T-helper 2 cell treated with Interferon-gamma antibody and Interleukin-4, amounts not matched to agents 5 μg/mL and 100 μg/mL, for 36 hours (primary cell): ENCODE measurements at regions not wholly inside any gene's neighbourhood (a gene's known extent, or its start where the extent isn't known, plus 50 kb on each side); places are given as distances from the start of the nearest gene placed in this dataset.

Source experiments
- DNase-seq: peaks from one replicate; pipeline ENCODE4 v3.0.0; 2021; ENCODE audit warnings: low spot score
- H3K27ac Mint-ChIP-seq: one replicate; pipeline ENCODE4 v1.8.0; 2021; ENCODE audit warnings: mild to moderate bottlenecking, mixed read lengths
- H3K27me3 Mint-ChIP-seq: one replicate; pipeline ENCODE4 v1.8.0; 2021; ENCODE audit warnings: low read depth, mixed read lengths
- H3K36me3 Mint-ChIP-seq: one replicate; pipeline ENCODE4 v1.8.0; 2021; ENCODE audit warnings: low read depth, mixed read lengths
- H3K4me1 Mint-ChIP-seq: one replicate; pipeline ENCODE4 v1.8.0; 2021; ENCODE audit warnings: low read depth, mixed read lengths
- H3K4me3 Mint-ChIP-seq: one replicate; pipeline ENCODE4 v1.8.0; 2022; ENCODE audit warnings: mild to moderate bottlenecking, moderate library complexity, mixed read lengths
- H3K9me3 Mint-ChIP-seq: one replicate; pipeline ENCODE4 v1.8.0; 2021; ENCODE audit warnings: mixed read lengths

DNA sequence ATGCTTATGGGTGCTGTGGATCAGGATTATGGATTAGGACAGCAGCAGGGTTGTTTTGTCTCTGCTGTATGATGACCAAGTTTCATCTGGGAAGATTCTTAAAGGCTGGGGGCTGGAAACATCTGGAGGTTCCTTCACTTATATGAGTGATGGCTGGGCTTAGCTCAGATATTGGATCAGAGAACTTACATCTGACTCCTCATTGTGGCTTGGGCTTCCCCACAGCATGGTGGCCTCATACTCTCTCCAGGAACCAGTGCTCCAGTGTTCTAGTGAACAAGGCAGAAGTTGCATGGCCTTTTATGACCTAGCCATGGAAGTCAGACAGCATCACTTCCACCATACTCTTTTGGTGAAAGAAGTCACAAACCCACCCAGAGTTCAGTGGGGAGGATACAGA is 336.1 kb upstream of the TBX3 start:
- Mint-ChIP-seq H3K36me3 (no peaks in the 10 kb centered on the region), H3K27me3 (no peaks in the 10 kb centered on the region), H3K9me3 (peaks cover 17% of the 10 kb centered on the region), H3K4me3 (no peak overlapping the region), H3K27ac (no peak overlapping the region), H3K4me1 (no peaks in the 10 kb centered on the region)
- no peak for DNase-seq

DNA sequence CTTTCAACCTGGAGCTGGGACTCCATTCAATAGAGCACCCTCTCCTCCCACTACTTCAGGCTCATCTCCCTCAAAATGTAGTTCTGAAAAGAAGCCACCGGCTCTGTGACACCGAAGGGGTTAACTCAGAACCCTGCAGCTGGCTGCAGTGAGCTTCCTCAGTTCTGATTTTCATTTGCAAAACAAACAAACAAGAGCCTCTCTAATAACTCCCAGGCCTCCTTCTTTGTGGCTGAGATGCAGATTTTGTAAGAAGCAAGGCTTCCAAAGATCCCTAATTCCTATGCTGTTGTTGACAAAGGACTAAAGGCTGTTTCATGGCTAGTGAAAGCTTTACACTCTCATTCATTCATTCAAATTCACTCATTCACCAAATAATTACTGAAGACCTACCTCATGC is 333.4 kb upstream of the TBX3 start:
- no peaks in the 10 kb centered on the region for H3K27me3 Mint-ChIP-seq
- no peak for DNase-seq
- H3K4me1 Mint-ChIP-seq, result no peaks in the 10 kb centered on the region
- no peak overlapping the region for H3K4me3 Mint-ChIP-seq
- H3K36me3 Mint-ChIP-seq, result no peaks in the 10 kb centered on the region
- H3K27ac Mint-ChIP-seq, result no peak overlapping the region
- H3K9me3 Mint-ChIP-seq, result peaks cover 15% of the 10 kb centered on the region

DNA sequence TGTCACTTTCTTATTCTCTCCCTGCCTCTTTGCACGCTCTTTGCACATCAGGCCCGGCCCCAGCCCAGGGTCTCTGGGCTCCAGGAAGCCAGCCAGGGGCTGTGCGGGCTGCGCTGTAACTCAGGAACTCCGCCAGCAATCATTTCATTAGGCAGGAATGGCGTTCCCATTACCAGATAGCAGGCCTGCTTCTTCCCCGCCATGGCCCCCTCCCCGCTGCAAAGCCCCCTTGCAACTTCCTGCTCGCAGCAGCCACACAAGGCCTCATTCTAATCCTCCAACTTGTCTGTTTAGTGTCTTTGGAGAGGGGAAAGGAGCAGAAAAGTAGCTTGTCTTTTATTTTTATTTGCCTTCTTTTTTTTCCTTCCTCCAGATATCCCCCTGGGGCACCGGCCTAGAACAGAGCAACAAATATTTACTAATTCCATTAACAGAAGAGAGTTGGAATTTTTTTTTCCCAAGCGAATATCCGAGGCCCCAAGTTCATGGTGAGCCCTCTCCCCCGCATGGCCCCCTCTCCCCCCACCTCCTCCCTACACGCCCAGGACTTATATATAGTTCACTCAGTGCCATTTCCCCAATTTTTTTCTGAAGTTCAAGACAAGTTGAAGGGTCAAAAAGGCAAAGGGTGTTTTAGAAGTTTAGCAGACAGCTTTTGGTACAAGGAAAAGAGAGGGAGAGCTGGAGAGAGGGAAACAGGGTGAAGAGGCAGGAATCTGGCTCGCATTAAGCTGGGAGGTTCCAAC is 329.4 kb upstream of the TBX3 start:
- Mint-ChIP-seq H3K9me3 (peaks cover 12% of the 10 kb centered on the region), H3K27ac (no peak overlapping the region), H3K27me3 (no peaks in the 10 kb centered on the region), H3K4me3 (no peak overlapping the region), H3K36me3 (no peaks in the 10 kb centered on the region), H3K4me1 (no peaks in the 10 kb centered on the region)
- no peak for DNase-seq

DNA sequence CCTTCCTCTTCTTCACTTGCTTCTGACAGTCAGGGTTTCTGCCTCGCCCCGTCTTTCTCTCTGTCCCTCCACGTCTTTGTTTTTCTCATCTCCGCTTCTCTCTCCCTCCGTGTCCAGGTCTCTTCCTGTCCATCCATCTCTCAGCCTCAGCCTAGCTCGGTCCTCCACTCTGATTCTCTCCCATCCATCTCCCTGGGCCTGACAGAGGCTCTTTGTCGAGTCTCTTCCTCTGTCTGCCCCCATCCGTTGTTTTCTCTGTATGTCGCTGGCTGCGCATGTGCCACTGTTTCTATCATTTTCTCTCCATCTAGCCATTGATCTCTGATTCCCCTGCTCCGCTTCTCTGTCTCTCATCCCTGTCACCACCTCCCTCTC is 328.9 kb upstream of the TBX3 start:
- no peak overlapping the region for H3K27ac Mint-ChIP-seq
- H3K9me3 Mint-ChIP-seq, result peaks cover 8% of the 10 kb centered on the region
- H3K27me3 Mint-ChIP-seq, result no peaks in the 10 kb centered on the region
- no peak overlapping the region for H3K4me3 Mint-ChIP-seq
- H3K4me1 Mint-ChIP-seq, result no peaks in the 10 kb centered on the region
- no peaks in the 10 kb centered on the region for H3K36me3 Mint-ChIP-seq
- DNase-seq, result no peak

DNA sequence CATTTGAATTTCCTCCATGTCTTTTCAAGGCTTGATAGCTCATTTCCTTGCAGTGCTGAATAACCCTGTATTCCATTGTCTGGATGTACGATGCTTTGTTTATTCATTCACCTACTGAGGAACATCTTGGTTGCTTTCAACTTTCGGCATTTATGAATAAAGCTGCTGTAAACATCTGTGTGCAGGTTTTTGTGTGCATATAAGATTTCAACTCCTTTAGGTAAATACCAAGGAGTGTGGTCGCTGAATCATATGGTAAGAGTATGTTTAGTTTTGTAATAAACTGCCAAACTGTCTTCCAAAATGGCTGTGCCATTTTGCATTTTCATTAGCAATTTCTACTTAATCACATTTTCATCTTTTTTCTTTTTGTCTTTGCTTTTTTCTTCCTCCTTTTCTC is 327.7 kb upstream of the TBX3 start:
- no peak overlapping the region for H3K4me3 Mint-ChIP-seq

DNA sequence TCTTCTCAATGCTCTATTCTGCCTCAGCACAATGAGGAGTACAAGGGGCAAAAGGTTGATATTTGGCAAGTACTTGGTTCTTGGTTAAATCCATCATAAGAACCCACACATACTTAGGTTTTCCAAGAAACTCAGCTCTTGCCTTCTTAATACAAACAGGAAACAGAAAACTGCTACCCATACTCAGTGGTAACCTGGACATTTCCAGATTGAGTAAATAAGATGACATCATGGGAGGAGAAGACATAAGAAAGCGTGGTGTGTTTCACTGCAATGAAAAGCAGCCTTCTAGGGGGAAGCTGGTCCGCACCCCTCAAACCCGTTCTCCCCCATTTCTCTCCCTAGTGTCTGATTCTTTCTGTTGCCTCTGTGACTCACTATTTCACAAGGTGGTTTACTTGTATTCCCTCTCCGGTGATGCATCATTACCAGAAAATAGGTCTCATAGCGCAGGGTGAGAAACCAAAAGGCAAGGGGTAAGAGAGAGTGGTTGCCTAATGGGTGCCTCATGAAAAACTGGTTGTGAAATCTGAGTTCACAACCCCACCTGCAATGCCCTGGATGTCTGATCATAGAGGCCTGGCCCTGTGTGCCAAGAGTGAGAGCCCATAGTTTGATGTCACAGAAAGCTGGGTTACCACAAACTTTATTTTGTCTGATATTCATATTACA is 326.5 kb upstream of the TBX3 start:
- H3K4me1 Mint-ChIP-seq, result no peaks in the 10 kb centered on the region
- H3K9me3 Mint-ChIP-seq, result peaks cover 7% of the 10 kb centered on the region
- no peak for DNase-seq
- no peak overlapping the region for H3K4me3 Mint-ChIP-seq
- H3K36me3 Mint-ChIP-seq, result no peaks in the 10 kb centered on the region
- H3K27ac Mint-ChIP-seq, result no peak overlapping the region
- no peaks in the 10 kb centered on the region for H3K27me3 Mint-ChIP-seq

More for the DNA sequence above, 327.7 kb upstream of the TBX3 start:
- H3K27me3 Mint-ChIP-seq, result no peaks in the 10 kb centered on the region
- H3K4me1 Mint-ChIP-seq, result no peaks in the 10 kb centered on the region
- H3K36me3 Mint-ChIP-seq, result no peaks in the 10 kb centered on the region
- H3K9me3 Mint-ChIP-seq, result peaks cover 7% of the 10 kb centered on the region
- DNase-seq, result no peak
- H3K27ac Mint-ChIP-seq, result no peak overlapping the region

DNA sequence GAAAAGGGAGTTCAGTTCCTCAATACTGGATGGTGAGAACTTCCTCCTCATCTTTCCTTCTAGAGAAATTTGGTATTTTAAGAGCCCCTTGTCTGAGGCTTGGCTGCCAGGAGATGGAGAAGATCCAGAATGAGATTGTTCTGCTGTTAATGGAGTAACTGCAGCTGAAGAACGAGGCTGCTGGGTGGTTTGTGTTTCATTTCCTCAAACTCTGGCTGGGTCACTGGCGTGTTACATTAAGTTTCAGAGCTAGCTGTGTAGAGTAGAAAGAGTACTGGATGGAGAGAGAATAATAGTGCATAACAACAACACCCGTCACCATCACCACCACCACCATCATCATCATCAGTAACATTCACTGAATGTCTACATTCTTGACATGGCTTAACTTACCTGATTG is 325.0 kb upstream of the TBX3 start:
- Mint-ChIP-seq H3K27ac (no peak overlapping the region), H3K27me3 (no peaks in the 10 kb centered on the region), H3K36me3 (no peaks in the 10 kb centered on the region), H3K4me3 (no peak overlapping the region), H3K4me1 (no peaks in the 10 kb centered on the region), H3K9me3 (peaks cover 7% of the 10 kb centered on the region)
- DNase-seq, result no peak

DNA sequence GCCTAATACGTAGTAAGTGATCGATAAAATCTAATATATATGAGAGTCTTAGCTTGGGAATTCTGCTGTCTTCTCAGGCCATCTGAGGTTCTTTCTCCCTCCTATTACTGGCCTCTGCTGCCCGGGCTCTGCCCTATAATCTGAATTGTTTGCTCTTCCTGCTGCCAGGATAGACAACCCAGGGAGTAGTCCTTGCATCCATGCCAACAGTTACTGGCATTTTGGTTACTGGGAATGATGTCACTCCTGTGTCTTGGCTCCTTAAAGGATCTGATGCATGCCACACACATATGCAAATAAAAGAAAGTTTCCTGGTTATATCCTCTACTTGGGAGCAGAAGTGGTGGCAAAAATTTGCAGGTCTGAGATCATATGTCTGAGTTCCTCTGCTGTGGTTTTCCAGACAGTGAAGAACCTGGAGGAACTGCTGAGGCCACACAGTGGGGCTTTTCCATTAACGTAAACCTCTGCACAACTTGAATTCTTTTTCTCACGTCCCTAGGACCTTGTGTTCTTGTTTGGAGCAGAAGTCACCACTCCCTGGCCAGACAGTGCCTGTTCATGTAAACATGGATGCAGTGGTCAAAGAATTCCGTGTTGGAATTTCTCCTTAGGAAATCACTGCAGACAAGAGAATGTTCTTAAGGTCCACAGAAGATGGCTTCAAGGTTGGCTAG is 320.6 kb upstream of the TBX3 start:
- H3K9me3 Mint-ChIP-seq, result no peaks in the 10 kb centered on the region
- H3K27me3 Mint-ChIP-seq, result no peaks in the 10 kb centered on the region
- no peaks in the 10 kb centered on the region for H3K4me1 Mint-ChIP-seq
- H3K36me3 Mint-ChIP-seq, result no peaks in the 10 kb centered on the region
- no peak overlapping the region for H3K27ac Mint-ChIP-seq
- H3K4me3 Mint-ChIP-seq, result no peak overlapping the region
- DNase-seq, result no peak

DNA sequence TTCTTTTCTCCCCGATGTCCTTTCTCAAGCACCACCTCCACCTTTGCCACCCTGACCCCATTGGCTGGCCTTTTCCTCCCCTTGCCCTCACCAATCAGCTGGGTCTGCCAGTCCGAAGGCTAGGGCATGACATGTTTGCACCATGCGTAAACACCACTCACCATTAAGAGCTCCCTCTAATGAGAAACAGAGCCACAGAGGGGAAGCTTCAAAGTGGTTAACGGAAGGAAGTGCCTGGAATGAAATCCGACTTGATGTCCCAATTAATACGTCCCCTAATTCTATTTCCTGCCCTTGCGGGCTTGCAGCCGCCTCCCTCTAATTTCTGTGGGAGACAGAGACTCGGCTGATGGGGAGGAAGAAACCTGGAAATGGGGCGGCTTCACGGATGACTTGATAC is 318.5 kb upstream of the TBX3 start:
- peaks cover 3% of the 10 kb centered on the region for H3K9me3 Mint-ChIP-seq
- H3K4me3 Mint-ChIP-seq, result no peak overlapping the region
- H3K27ac Mint-ChIP-seq, result no peak overlapping the region
- H3K27me3 Mint-ChIP-seq, result no peaks in the 10 kb centered on the region
- H3K36me3 Mint-ChIP-seq, result no peaks in the 10 kb centered on the region
- no peak for DNase-seq
- H3K4me1 Mint-ChIP-seq, result no peaks in the 10 kb centered on the region

DNA sequence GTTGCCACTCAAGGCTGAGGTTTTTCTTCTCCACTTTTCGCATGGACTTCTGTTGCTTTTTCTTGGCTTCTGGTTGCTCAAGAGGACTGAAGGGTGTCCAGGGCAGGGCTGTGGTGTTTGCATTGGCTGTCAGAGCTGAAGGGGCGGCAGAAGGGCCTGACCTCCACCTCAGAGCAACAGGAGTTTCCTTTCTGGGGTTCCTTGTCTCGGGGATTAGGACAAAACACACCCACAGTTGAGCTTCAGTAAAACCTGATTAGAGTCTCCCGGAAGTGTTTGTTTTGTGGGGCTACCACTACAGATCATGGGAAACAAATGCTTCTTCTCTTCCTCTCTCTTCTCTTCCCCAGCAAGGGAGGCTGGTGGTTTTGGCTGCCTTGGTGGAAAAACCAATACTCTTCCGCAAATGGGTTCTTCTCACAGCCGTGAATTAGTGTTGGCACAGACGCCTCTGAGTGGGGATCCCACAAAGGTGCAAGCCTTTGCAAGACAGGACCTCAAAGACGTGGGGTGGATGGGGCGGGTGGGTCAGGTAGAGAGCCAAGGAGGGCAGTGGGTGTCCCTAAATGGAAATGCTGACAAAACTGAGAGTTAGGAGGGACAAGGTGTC is 317.7 kb upstream of the TBX3 start:
- no peak overlapping the region for H3K4me3 Mint-ChIP-seq
- peaks cover 4% of the 10 kb centered on the region for H3K9me3 Mint-ChIP-seq
- no peak for DNase-seq
- no peaks in the 10 kb centered on the region for H3K36me3 Mint-ChIP-seq
- H3K27ac Mint-ChIP-seq, result no peak overlapping the region
- H3K4me1 Mint-ChIP-seq, result no peaks in the 10 kb centered on the region
- no peaks in the 10 kb centered on the region for H3K27me3 Mint-ChIP-seq

DNA sequence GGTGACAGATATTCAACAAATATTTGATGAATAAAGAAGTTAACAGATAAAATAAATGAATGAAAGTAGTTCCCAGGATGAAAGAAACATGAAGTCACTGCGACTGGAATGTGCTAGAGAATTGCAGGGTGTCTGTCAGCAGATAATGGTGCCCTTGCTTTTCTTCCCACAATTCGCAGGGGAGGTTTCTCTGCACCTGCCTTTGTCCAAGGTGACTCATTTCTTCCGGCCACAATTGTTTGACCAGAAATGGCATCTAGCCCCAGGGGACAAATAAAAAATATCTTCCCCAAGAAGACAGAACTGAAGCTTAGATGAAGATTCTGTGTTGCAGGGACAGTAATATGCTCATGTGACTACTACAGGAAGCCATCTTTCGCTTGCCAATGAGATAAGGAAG is 316.1 kb upstream of the TBX3 start:
- DNase-seq, result no peak
- no peak overlapping the region for H3K4me3 Mint-ChIP-seq
- H3K27me3 Mint-ChIP-seq, result no peaks in the 10 kb centered on the region
- no peak overlapping the region for H3K27ac Mint-ChIP-seq
- no peaks in the 10 kb centered on the region for H3K4me1 Mint-ChIP-seq
- H3K36me3 Mint-ChIP-seq, result no peaks in the 10 kb centered on the region
- H3K9me3 Mint-ChIP-seq, result peaks cover 9% of the 10 kb centered on the region

DNA sequence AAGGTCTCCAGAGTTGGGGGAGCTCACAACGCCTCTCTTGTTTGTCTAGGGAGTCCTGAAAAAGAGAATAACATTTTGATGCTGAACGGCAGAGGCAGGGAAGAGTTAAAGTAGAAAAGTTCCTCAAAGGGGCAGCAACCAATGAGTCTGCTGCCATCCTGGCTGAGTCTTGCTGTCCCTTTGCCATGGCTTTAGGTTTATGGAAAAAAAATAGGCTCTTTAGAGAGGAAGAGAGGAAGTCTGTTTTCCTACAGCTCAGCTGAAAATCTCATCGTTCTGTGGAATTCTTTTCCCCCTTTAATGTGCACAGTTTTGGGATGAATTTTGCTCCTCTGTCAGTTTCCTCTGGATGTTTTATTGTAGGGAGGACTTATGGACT is 314.8 kb upstream of the TBX3 start:
- H3K27me3 Mint-ChIP-seq, result no peaks in the 10 kb centered on the region
- peaks cover 14% of the 10 kb centered on the region for H3K9me3 Mint-ChIP-seq
- H3K27ac Mint-ChIP-seq, result no peak overlapping the region
- no peak overlapping the region for H3K4me3 Mint-ChIP-seq
- no peaks in the 10 kb centered on the region for H3K36me3 Mint-ChIP-seq
- no peak for DNase-seq
- H3K4me1 Mint-ChIP-seq, result no peaks in the 10 kb centered on the region

DNA sequence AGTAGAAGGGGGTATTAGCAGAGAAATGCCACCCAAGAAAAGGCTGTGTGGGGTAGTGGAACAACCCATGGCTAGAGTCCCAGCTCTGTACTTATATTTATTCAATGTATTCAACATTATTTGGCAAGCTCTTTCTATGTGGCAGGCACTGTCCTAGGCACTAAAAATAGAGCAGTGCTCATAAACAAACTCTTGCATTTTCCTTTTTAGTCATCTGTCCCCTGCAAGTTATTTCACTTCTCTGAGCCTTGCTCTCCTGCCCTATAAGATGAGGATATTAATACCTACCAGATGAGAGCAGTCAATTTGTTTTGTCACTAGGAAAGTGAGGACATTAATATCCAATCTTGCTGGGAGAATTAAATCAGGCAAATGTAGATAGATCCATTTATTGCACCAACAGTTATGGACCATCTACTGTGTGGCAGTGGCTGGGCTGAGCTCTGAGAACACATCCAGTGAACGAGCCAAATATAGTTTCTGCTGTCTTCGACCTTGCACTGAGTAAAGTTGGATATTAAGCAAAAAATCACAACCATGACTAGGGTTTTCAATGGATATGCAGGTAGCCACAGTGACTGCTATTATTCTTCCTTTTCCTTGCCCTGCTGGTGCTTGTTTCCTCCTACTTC is 314.3 kb upstream of the TBX3 start:
- H3K36me3 Mint-ChIP-seq, result no peaks in the 10 kb centered on the region
- no peak for DNase-seq
- H3K27ac Mint-ChIP-seq, result no peak overlapping the region
- H3K27me3 Mint-ChIP-seq, result no peaks in the 10 kb centered on the region
- peaks cover 14% of the 10 kb centered on the region for H3K9me3 Mint-ChIP-seq
- H3K4me3 Mint-ChIP-seq, result no peak overlapping the region
- H3K4me1 Mint-ChIP-seq, result no peaks in the 10 kb centered on the region

DNA sequence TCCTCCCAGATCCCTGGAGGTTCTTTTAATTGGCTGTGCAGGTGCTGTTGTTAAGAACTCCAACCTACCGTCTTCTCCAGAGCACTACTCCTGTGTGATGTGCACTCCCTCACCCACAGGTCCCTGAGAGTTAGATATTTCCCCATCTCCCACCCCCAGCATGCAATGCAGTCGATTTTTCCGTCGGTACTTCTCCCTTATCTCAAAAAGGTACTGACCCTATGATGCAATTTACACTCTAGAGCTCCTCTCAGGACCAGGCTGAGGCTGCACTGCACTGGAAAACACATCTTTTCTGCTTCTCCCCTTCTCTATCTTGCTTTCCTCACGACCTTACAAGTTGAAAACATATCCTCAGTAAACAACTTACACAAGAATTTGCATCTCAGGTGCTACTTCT is 312.4 kb upstream of the TBX3 start:
- Mint-ChIP-seq H3K36me3 (no peaks in the 10 kb centered on the region), H3K9me3 (peaks cover 14% of the 10 kb centered on the region), H3K4me3 (no peak overlapping the region), H3K27me3 (no peaks in the 10 kb centered on the region), H3K27ac (no peak overlapping the region), H3K4me1 (no peaks in the 10 kb centered on the region)
- no peak for DNase-seq
